AG09309 (cell line): ENCODE measurements at regions not wholly inside any gene's neighbourhood (a gene's known extent, or its start where the extent isn't known, plus 50 kb on each side); places are given as distances from the start of the nearest gene placed in this dataset.

Source experiments
- DNase-seq: peaks from one replicate; pipeline ENCODE4 v3.0.0-alpha.2; 2010; ENCODE audit warnings: low read depth
- H3K4me3 ChIP-seq: 2 replicates; pipeline ENCODE4 v1.5.1; 2011; ENCODE audit warnings: mild to moderate bottlenecking, low read depth, low read length, moderate library complexity; ENCODE audit not compliant: control insufficient read depth
- CTCF ChIP-seq: IDR thresholded peaks from 2 replicates; pipeline ENCODE4 v1.5.1; 2011; ENCODE audit warnings: mild to moderate bottlenecking, low read depth, low read length, inconsistent platforms; ENCODE audit not compliant: insufficient read depth, control insufficient read depth; ENCODE audit errors: missing control alignments

GRCh38 chr11:11672101-11672500, 50.3 kb upstream of the GALNT18 start:
- TF ChIP-seq CTCF: no peak
- no peak for DNase-seq
- no peak overlapping the region for H3K4me3 ChIP-seq
